ENCODE measurements at regions not wholly inside any gene's neighbourhood (a gene's known extent, or its start where the extent isn't known, plus 50 kb on each side); places are given as distances from the start of the nearest gene placed in this dataset.
"Not testable (repeated sequence)": the region's sequence is repeated elsewhere in the genome, so short reads cannot be mapped to it uniquely, and the experiment has no call there.

- DNase-seq (ENCODE audit: extremely low read depth, low read depth) = not testable (repeated sequence)
These were observed 264.7 kb downstream of the BCL2L11 start for GRCh38 chr2:111385226-111385957.

GRCh38 chr2:111390605-111391004, 269.9 kb downstream of the BCL2L11 start:
- DNase-seq (ENCODE audit: extremely low read depth, low read depth) = not testable (repeated sequence)

- DNase-seq (ENCODE audit: extremely low read depth, low read depth) = not testable (repeated sequence)
These were observed 274.8 kb downstream of the BCL2L11 start for GRCh38 chr2:111395350-111396128.

- not testable (repeated sequence) for DNase-seq (ENCODE audit: extremely low read depth, low read depth)
These were observed 280.0 kb downstream of the BCL2L11 start for GRCh38 chr2:111400598-111401253.

DNA sequence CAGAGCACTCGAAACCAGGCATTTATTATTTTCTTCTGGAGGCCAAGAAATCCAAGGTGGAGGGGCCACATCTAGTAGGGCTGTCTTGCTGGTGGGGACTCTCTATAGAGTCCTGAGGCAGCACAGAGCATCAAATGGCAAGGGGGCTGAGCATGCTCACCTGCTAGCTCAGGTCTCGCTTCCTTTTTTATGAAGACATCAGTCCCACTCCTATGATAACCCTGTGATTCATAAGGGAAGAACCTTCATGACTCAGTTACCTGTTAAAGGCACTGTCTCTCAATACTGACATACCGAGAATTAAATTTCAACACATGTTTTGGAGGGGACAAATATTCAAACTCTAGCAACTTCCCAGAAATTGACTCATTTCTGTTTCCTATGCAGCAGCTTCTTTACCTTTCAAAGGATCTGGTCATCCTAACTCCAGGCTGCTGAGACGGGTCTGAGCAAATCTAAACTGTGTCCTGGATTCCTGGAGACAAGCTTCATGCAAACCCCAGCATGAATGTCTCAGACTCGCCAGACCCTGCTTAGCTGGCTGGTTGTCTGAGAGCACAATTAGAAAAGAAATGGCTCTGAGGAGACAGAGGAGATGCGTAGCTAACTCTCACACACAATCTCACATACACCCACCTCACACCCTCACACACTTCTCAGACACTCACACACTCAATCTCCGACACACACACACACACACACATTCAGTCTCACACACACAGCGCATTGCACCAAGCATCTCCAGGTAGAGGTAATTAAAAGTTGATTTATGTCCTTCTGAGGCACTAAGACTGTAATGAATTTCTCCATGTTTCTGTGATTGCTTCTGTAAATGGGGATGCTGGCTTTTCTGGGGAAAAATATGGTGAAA, 280.8 kb downstream of the BCL2L11 start:
- not testable (repeated sequence) for DNase-seq (ENCODE audit: extremely low read depth, low read depth)

DNA sequence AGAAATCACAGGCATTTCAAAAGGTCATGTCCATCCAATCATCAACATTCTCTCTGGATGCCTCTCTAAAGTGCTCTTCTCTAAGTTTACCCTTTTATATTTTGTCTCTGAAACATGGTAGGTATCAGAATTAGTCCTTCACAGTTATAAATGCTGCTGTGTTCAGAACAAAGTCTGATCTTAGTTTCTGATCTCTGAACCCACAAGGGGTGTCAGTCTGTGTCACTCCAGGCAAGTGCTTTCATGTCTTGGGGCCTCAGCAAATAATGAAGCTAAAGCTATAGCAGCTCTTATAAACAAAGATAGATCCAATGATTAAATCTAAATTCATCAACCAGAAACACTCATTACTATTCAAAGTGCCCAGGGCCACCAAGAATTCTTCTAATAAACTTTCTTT, 281.7 kb downstream of the BCL2L11 start:
- DNase-seq (ENCODE audit: extremely low read depth, low read depth) = not testable (repeated sequence)

- not testable (repeated sequence) for DNase-seq (ENCODE audit: extremely low read depth, low read depth)
These were observed 282.6 kb downstream of the BCL2L11 start for GRCh38 chr2:111403287-111403686.

GRCh38 chr2:111406616-111407015, 285.9 kb downstream of the BCL2L11 start:
- DNase-seq (ENCODE audit: extremely low read depth, low read depth) = not testable (repeated sequence)

GRCh38 chr2:111407632-111408194, 287.0 kb downstream of the BCL2L11 start:
- DNase-seq (ENCODE audit: extremely low read depth, low read depth) = not testable (repeated sequence)

DNA sequence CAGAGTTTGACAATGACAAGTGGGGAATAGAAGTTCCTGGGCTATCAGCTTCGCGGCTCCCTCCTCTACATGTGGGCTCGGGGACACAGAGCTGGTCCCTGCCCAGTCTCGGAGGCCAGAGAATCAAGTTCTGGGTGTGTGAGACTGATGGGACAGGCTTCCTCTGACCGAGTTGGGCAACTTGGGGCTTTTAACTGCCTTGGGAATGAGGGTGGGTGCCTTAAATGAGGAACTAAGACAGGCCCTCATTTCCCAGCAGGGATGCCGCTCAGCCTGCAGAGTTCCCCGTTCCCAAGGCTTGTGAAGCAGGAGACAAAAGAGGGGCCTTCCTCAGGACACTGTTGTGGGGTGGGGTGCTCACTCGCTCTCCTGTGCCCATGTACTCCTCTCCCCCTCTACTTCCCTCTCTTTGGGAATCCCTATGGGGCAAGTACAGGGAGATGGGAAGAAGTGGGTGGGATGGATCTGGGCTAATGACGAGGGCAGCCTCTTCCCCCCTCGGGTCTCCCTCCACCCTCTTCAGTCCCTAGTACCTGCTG, 290.2 kb downstream of the BCL2L11 start:
- not testable (repeated sequence) for DNase-seq (ENCODE audit: extremely low read depth, low read depth)

GRCh38 chr2:111411867-111412681, 291.4 kb downstream of the BCL2L11 start:
- DNase-seq (ENCODE audit: extremely low read depth, low read depth) = not testable (repeated sequence)

DNA sequence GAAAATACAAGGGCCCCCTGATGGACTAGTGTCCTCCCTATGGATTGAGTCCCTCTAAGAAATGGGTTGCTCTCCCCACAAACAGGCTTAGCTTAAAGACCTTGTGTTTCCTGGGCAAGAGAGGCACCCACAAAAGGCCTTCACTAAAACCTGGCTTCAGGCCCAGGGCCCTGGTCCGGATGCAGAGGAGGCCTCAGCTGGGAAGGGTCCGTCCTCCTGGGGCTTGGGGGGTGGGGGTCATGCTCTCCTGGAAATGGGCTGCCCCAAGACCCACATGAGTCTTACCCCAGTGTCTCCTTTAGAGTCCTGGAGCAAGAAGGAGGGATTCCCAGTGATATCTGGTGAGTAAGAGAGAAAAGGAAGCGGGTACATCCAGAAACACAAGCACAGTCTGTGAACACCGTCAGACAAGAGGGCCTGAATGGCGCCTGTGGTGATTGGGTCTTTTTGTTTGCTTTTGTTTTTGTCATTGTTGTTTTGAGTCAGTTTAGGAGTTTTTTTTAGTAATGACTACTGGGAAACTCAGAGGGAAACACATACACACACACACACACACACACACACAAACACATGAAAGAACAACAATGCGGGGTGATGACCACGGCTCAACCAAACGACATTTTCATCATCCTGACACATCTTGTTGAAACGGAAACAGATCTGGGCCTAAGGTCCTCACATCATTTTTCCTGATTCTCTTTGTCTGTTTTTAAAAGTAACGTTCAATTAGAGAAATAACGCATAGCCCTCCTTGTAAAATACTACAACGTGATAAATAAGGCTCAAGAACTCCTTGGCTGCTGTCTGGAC, 292.3 kb downstream of the BCL2L11 start:
- not testable (repeated sequence) for DNase-seq (ENCODE audit: extremely low read depth, low read depth)

DNA sequence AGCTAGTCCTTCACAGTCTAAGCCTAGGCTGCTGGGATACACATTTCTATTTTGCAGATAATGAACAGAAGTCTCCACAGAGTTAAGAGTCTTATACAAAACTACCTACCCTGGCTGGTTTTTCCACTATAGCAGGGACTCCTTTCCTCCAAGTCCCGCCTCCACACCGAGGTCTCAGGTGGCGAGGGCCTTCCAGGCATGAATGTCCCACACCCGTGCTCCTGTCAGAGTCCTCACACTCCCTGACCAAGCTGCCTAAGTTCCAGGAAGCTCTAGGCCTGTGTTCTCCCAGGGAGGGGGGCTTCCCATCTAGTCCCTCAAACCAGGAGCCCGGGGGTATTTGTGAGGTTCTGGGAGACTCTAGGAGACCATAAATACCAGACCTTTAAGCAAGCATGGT, 293.2 kb downstream of the BCL2L11 start:
- DNase-seq (ENCODE audit: extremely low read depth, low read depth) = not testable (repeated sequence)

DNA sequence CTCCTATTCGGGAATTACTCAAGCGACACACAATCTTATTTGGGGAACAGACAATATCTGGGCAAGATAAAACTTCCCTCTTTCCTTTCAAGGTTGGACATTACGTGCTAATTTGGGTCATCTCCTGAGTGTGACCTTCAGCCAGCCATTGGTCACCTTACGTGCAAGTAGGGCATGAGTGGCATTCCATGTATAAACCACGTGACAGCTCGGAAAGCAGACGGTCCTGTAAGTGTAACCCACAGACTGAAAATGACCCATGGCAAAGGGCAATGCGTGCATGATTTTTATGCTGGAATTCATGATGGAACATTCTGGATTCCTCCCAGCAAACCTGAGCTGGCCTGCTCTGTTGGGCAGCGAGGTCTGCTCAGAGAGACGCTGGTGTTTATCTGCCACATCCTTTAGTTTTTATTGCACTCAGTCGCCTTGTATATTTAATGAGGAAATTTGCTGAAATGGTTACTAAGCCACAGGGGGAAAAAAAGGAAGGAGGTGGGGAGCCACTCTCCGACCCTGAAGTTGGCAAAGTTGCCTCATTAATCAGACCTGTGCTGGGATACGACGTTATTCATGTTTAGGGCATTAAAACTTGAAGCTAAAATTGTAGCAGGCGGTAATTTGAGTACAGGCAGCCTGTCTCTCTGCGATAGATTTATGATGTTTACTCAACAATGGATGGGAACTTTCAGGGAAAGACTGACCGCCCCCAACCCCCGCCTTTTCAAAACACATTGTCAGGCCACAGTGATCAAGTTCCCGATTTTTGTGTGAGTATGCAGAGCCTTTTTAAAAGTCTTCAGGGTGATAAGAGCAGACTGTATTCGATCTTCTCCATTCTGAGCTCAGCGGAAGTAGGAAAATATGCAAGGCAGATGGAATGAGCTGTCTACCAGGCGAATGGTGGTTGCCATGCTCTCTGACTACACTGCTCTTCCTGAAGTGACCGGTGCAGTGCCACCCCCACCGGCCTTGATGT, 295.3 kb downstream of the BCL2L11 start:
- not testable (repeated sequence) for DNase-seq (ENCODE audit: extremely low read depth, low read depth)

DNA sequence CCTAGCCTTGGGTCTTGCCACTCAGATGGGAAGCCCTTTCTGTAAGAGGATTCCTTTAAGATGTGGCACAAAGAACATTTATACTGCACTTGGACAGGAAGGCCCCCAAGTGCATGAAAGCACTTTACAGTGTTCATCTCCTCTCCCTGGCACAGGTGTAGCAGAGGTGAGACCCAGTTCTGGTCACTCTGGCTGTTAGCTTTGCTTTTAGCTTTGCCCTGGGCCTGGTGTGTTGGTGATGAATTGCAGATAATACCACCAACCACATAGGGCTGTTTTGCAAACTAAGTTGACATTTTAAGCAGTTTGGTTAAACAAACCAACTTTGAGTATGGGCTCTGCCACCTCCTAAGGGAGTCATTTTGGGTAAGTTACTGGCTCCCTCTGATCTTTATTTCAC, 296.3 kb downstream of the BCL2L11 start:
- not testable (repeated sequence) for DNase-seq (ENCODE audit: extremely low read depth, low read depth)

DNA sequence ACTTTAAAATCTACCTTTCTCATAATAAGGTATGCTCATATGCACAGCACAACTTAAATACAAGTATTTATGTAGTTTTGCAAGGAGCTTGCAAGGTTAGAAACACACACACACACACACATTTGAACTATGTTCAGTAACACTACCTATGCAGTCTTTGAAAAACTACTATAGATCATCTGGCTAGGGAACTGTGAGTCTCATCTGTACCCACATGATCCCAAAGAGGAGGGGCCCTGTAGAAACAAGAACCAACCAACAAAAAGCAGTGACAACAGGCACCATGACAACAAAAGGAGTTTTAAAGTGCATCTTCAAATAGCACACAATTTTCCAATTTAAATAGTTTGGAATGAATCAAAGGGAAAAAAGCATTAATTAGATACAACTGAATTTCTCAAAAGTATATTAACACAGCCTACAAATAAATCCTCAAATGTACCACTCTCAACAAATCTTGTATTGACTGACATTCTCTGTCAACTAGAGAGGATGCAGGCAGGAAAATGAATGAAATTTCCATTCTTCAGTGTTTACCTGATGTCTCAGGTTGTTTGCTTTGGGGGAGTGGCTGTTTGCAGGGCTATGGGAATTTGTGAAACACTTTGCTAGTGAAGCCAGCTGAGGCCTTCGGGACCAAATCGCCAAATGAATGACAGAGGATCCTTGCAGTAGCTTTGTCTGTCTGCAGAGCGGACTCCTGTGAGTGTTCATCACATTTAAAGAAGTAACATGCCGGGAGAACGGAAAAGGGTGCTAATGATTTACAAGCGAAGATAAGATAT, 297.6 kb downstream of the BCL2L11 start:
- not testable (repeated sequence) for DNase-seq (ENCODE audit: extremely low read depth, low read depth)
